ENCODE measurements at regions not wholly inside any gene's neighbourhood (a gene's known extent, or its start where the extent isn't known, plus 50 kb on each side); places are given as distances from the start of the nearest gene placed in this dataset.

- TF ChIP-seq ZNF549 (tag by site-specific recombination; IDR thresholded peaks at IDR 0.05) (no peak), CTCF (tag by site-specific recombination; IDR thresholded peaks at IDR 0.05) (no peak), ZNF571 (tag by site-specific recombination; IDR thresholded peaks at IDR 0.05) (no peak), ZNF16 (tag by site-specific recombination; IDR thresholded peaks at IDR 0.05; ENCODE audit: low read depth) (no peak)
Observed at GRCh38 chr2:82275599-82275998, 1971.0 kb upstream of the LRRTM1 start.

Measured in HEK293 (cell line).